CD4-positive, CD25-positive, alpha-beta regulatory T cell (primary cell): ENCODE measurements at regions not wholly inside any gene's neighbourhood (a gene's known extent, or its start where the extent isn't known, plus 50 kb on each side); places are given as distances from the start of the nearest gene placed in this dataset.
"Not testable (repeated sequence)": the region's sequence is repeated elsewhere in the genome, so short reads cannot be mapped to it uniquely, and the experiment has no call there.

ENCODE experiments used
- ATAC-seq, 2 donors: fragments of 150-1000 bp; cut with Tn5 transposase; one replicate each; pipeline ENCODE4 v1.10.0; 2021; ENCODE audit warnings: low read depth in 2 of 2, moderate number of reproducible peaks in 2 of 2, moderate library complexity in 1 of 2
- DNase-seq, 3 donors: peaks; one replicate each; pipeline versions ENCODE4 v3.0.0 to v3.0.0-alpha.2; 2012 to 2022; ENCODE audit warnings: mixed read lengths in 1 of 3
- H3K27ac ChIP-seq: one replicate; pipeline ENCODE4 v1.7.0; 2013; ENCODE audit warnings: mild to moderate bottlenecking, low read length; ENCODE audit not compliant: insufficient read depth, poor library complexity, severe bottlenecking
- H3K27me3 ChIP-seq: one replicate; pipeline ENCODE4 v1.7.0; 2013; ENCODE audit warnings: low read length; ENCODE audit not compliant: control insufficient read depth, insufficient read depth
- H3K36me3 ChIP-seq: one replicate; pipeline ENCODE4 v1.7.0; 2013; ENCODE audit warnings: mild to moderate bottlenecking, low read length, moderate library complexity; ENCODE audit not compliant: control insufficient read depth, insufficient read depth
- H3K4me1 ChIP-seq: 2 replicates; pipeline ENCODE4 v1.7.0; 2013; ENCODE audit warnings: mild to moderate bottlenecking, low read length; ENCODE audit not compliant: insufficient read depth, control insufficient read depth, poor library complexity, severe bottlenecking
- H3K4me3 ChIP-seq: one replicate; pipeline ENCODE4 v1.7.0; 2013; ENCODE audit warnings: low read depth, mild to moderate bottlenecking, low read length, moderate library complexity
- H3K9me3 ChIP-seq, 2 experiments: 1 replicate in 1 of 2; 2 replicates in 1 of 2; pipeline ENCODE4 v1.7.0; 2013; ENCODE audit warnings: low read length in 2 of 2, mild to moderate bottlenecking in 1 of 2, moderate library complexity in 1 of 2; ENCODE audit not compliant: control insufficient read depth in 2 of 2
- H3K27ac Mint-ChIP-seq, 3 donors: one replicate each; pipeline ENCODE4 v1.8.0; 2020 to 2022; ENCODE audit warnings: mild to moderate bottlenecking in 3 of 3, mixed read lengths in 3 of 3, moderate library complexity in 2 of 3
- H3K27me3 Mint-ChIP-seq: one replicate; pipeline ENCODE4 v1.8.0; 2022; ENCODE audit warnings: mild to moderate bottlenecking, mixed read lengths
- H3K36me3 Mint-ChIP-seq: one replicate; pipeline ENCODE4 v1.8.0; 2020; ENCODE audit warnings: mixed read lengths
- H3K4me1 Mint-ChIP-seq, 4 donors: one replicate each; pipeline ENCODE4 v1.8.0; 2020 to 2022; ENCODE audit warnings: mixed read lengths in 4 of 4, mild to moderate bottlenecking in 1 of 4
- H3K4me3 Mint-ChIP-seq, 4 donors: one replicate each; pipeline ENCODE4 v1.8.0; 2020 to 2022; ENCODE audit warnings: mild to moderate bottlenecking in 4 of 4, mixed read lengths in 4 of 4, moderate library complexity in 3 of 4
- H3K9me3 Mint-ChIP-seq, 7 donors: one replicate each; pipeline ENCODE4 v1.8.0; 2020 to 2022; ENCODE audit warnings: mixed read lengths in 7 of 7, mild to moderate bottlenecking in 3 of 7, moderate library complexity in 2 of 7

DNA sequence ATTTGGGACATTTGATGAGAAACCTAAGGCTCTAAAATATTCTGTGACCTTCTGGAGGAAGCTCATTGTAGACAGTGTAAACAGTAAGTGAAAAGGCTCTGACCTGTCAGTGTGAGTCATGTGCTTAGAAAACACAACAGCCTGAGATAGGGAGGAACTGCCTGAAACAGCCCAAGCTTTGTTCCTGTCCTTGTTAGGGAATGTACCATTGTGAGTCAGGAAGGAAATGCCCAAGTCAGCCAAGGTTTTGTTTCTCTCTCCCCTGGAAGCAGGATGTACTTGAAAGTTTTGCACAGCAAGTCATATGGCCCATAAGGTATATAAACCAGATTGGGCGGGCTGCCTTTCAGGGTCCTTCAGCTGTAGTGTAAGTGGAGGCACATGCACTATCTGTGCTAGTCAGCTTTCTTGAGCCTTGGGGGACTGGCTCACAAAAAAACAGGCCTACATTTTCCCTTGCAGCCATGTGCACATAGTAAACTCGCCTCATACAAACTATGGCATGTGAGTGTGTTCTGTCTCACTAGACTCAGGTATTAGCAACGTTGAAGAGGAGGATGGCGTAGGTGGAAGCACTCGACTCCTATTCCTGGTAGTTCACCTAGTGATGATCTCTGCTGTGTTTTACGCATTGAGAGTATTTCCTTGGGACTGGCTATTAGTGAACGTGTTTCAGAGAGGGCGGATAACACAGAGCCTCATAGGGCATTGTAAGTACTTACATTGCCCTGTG is 141.2 kb upstream of the KLHL1 start:
- no peak overlapping the region for H3K4me3 ChIP-seq
- Mint-ChIP-seq H3K4me1 (no peaks in the 10 kb centered on the region), H3K36me3 (no peaks in the 10 kb centered on the region), H3K4me3 (no peak overlapping the region), H3K27ac (no peak overlapping the region), H3K9me3 (peaks cover 4 to 36% (median 12%) of the 10 kb centered on the region in 7 donors), H3K27me3 (no peaks in the 10 kb centered on the region)
- no peaks in the 10 kb centered on the region for H3K4me1 ChIP-seq
- H3K9me3 ChIP-seq: peaks cover 0 to 9% of the 10 kb centered on the region in 2 experiments
- H3K27me3 ChIP-seq: no peaks in the 10 kb centered on the region
- ATAC-seq: no peak
- no peak overlapping the region for H3K27ac ChIP-seq
- H3K36me3 ChIP-seq: no peaks in the 10 kb centered on the region
- DNase-seq: no peak

GRCh38 chr13:70237131-70237530 is 128.9 kb upstream of the KLHL1 start:
- H3K9me3 ChIP-seq: peaks cover 0 to 5% of the 10 kb centered on the region in 2 experiments
- no peak overlapping the region for H3K27ac ChIP-seq
- Mint-ChIP-seq H3K27me3 (no peaks in the 10 kb centered on the region), H3K36me3 (no peaks in the 10 kb centered on the region), H3K4me1 (no peaks in the 10 kb centered on the region), H3K27ac (no peak overlapping the region), H3K9me3 (peaks cover 0 to 16% (median 7%) of the 10 kb centered on the region in 7 donors), H3K4me3 (no peak overlapping the region)
- no peak for ATAC-seq
- no peak overlapping the region for H3K4me3 ChIP-seq
- H3K4me1 ChIP-seq: no peaks in the 10 kb centered on the region
- H3K27me3 ChIP-seq: no peaks in the 10 kb centered on the region
- no peak for DNase-seq
- no peaks in the 10 kb centered on the region for H3K36me3 ChIP-seq

GRCh38 chr13:70235565-70235964 is 127.3 kb upstream of the KLHL1 start:
- no peaks in the 10 kb centered on the region for H3K27me3 Mint-ChIP-seq
- H3K4me1 Mint-ChIP-seq: no peaks in the 10 kb centered on the region
- peaks cover 0 to 5% of the 10 kb centered on the region in 2 experiments for H3K9me3 ChIP-seq
- no peak overlapping the region for H3K4me3 ChIP-seq
- ATAC-seq (no peak), DNase-seq (no peak)
- no peak overlapping the region for H3K27ac ChIP-seq
- H3K36me3 ChIP-seq: no peaks in the 10 kb centered on the region
- H3K36me3 Mint-ChIP-seq: no peaks in the 10 kb centered on the region
- no peaks in the 10 kb centered on the region for H3K4me1 ChIP-seq
- peaks cover 0 to 11% (median 3%) of the 10 kb centered on the region in 7 donors for H3K9me3 Mint-ChIP-seq
- H3K27ac Mint-ChIP-seq: no peak overlapping the region
- no peak overlapping the region for H3K4me3 Mint-ChIP-seq
- no peaks in the 10 kb centered on the region for H3K27me3 ChIP-seq

GRCh38 chr13:70223911-70224310 is 115.7 kb upstream of the KLHL1 start:
- Histone ChIP-seq H3K4me3 (no peak overlapping the region), H3K9me3 (peaks cover 0 to 5% of the 10 kb centered on the region in 2 experiments), H3K4me1 (no peaks in the 10 kb centered on the region), H3K27me3 (no peaks in the 10 kb centered on the region), H3K27ac (no peak overlapping the region), H3K36me3 (no peaks in the 10 kb centered on the region)
- ATAC-seq: no peak
- H3K27me3 Mint-ChIP-seq: no peaks in the 10 kb centered on the region
- H3K4me1 Mint-ChIP-seq: no peaks in the 10 kb centered on the region
- no peak overlapping the region for H3K27ac Mint-ChIP-seq
- H3K36me3 Mint-ChIP-seq: no peaks in the 10 kb centered on the region
- H3K4me3 Mint-ChIP-seq: no peak overlapping the region
- DNase-seq: no peak
- H3K9me3 Mint-ChIP-seq: peaks cover 3 to 23% (median 8%) of the 10 kb centered on the region in 7 donors

GRCh38 chr13:70222926-70223325 is 114.7 kb upstream of the KLHL1 start:
- H3K27ac Mint-ChIP-seq: no peak overlapping the region
- Histone ChIP-seq H3K27ac (no peak overlapping the region), H3K36me3 (no peaks in the 10 kb centered on the region), H3K27me3 (no peaks in the 10 kb centered on the region), H3K9me3 (peaks cover 0 to 5% of the 10 kb centered on the region in 2 experiments), H3K4me3 (no peak overlapping the region), H3K4me1 (no peaks in the 10 kb centered on the region)
- ATAC-seq (no peak), DNase-seq (no peak)
- H3K4me3 Mint-ChIP-seq: no peak overlapping the region
- no peaks in the 10 kb centered on the region for H3K4me1 Mint-ChIP-seq
- H3K27me3 Mint-ChIP-seq: no peaks in the 10 kb centered on the region
- H3K9me3 Mint-ChIP-seq: peaks cover 3 to 23% (median 7%) of the 10 kb centered on the region in 7 donors
- H3K36me3 Mint-ChIP-seq: no peaks in the 10 kb centered on the region

GRCh38 chr13:70218618-70219017 is 110.4 kb upstream of the KLHL1 start:
- Mint-ChIP-seq H3K36me3 (no peaks in the 10 kb centered on the region), H3K4me1 (no peaks in the 10 kb centered on the region), H3K27me3 (no peaks in the 10 kb centered on the region), H3K27ac (no peak overlapping the region), H3K4me3 (no peak overlapping the region), H3K9me3 (peaks cover 0 to 19% (median 6%) of the 10 kb centered on the region in 7 donors)
- no peaks in the 10 kb centered on the region for H3K27me3 ChIP-seq
- DNase-seq: no peak
- no peak overlapping the region for H3K27ac ChIP-seq
- no peaks in the 10 kb centered on the region for H3K4me1 ChIP-seq
- no peak for ATAC-seq
- no peak overlapping the region for H3K4me3 ChIP-seq
- no peaks in the 10 kb centered on the region for H3K36me3 ChIP-seq
- H3K9me3 ChIP-seq: peaks cover 0 to 5% of the 10 kb centered on the region in 2 experiments

DNA sequence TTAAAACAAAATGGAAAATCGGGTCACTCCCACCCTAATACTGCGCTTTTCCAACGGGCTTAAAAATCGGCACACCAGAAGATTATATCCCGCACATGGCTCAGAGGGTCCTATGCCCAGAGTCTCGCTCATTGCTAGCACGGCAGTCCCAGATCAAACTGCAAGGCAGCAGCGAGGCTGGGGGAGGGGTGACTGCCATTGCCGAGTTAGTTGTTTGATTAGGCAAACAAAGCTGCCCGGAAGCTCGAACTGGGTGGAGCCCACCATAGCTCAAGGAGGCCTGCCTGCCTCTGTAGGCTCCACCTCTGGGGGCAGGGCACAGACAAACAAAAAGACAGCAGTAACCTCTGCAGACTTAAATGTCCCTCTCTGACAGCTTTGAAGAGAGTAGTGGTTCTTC is 100.7 kb upstream of the KLHL1 start:
- not testable (repeated sequence) for H3K27me3 Mint-ChIP-seq, ATAC-seq, H3K9me3 ChIP-seq, H3K4me3 ChIP-seq, H3K27me3 ChIP-seq, H3K4me1 Mint-ChIP-seq, H3K4me1 ChIP-seq, DNase-seq, H3K27ac ChIP-seq, H3K27ac Mint-ChIP-seq, H3K36me3 Mint-ChIP-seq, H3K4me3 Mint-ChIP-seq, H3K36me3 ChIP-seq, H3K9me3 Mint-ChIP-seq

DNA sequence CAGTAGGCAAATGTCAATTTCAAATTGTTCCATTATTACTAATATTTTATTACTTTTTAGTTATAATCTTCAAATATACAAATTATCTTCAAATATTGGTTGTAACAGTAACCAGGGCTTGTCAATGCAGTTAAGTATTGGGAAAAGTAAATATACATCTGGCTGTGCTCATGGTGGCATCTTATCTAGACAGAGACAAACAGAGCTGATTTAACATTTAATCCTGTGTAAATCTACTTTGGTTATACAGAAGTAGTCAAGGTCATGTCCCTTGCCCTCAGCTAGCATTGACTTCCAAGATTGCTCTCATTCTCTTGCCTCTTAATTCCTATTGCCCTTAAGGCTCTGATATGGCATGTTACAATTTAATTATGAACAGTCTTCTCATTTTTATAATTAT is 98.4 kb upstream of the KLHL1 start:
- Histone ChIP-seq H3K4me1 (no peaks in the 10 kb centered on the region), H3K4me3 (no peak overlapping the region), H3K27ac (no peak overlapping the region), H3K27me3 (no peaks in the 10 kb centered on the region), H3K36me3 (no peaks in the 10 kb centered on the region), H3K9me3 (peaks cover 3 to 5% of the 10 kb centered on the region in 2 experiments)
- no peak overlapping the region for H3K4me3 Mint-ChIP-seq
- peaks cover 0 to 13% (median 5%) of the 10 kb centered on the region in 7 donors for H3K9me3 Mint-ChIP-seq
- DNase-seq (no peak), ATAC-seq (no peak)
- no peaks in the 10 kb centered on the region for H3K27me3 Mint-ChIP-seq
- no peaks in the 10 kb centered on the region for H3K36me3 Mint-ChIP-seq
- H3K4me1 Mint-ChIP-seq: no peaks in the 10 kb centered on the region
- no peak overlapping the region for H3K27ac Mint-ChIP-seq
